Mesothelial cell of epicardium (in vitro differentiated cells): ENCODE measurements at regions not wholly inside any gene's neighbourhood (a gene's known extent, or its start where the extent isn't known, plus 50 kb on each side); places are given as distances from the start of the nearest gene placed in this dataset.

Experiments
- DNase-seq, 2 experiments: peaks; one replicate each; pipeline ENCODE4 v3.0.0; 2021; ENCODE audit warnings: low spot score in 2 of 2; ENCODE audit not compliant: unreplicated experiment in 2 of 2
- H3K27ac Mint-ChIP-seq: 2 replicates; pipeline ENCODE4 v1.8.0; 2021; ENCODE audit warnings: mixed read lengths
- H3K27me3 Mint-ChIP-seq: 2 replicates; pipeline ENCODE4 v1.8.0; 2021; ENCODE audit warnings: low read depth, mixed read lengths
- H3K36me3 Mint-ChIP-seq: 2 replicates; pipeline ENCODE4 v1.8.0; 2021; ENCODE audit warnings: mixed read lengths
- H3K4me1 Mint-ChIP-seq: 2 replicates; pipeline ENCODE4 v1.8.0; 2021; ENCODE audit warnings: mixed read lengths
- H3K4me3 Mint-ChIP-seq: 2 replicates; pipeline ENCODE4 v1.8.0; 2021; ENCODE audit warnings: mild to moderate bottlenecking, moderate library complexity, mixed read lengths
- H3K9me3 Mint-ChIP-seq: 2 replicates; pipeline ENCODE4 v1.8.0; 2021; ENCODE audit warnings: mixed read lengths
- CTCF ChIP-seq: fragments of 200-600 bp; sonication (generic); IDR thresholded peaks from one replicate; pipeline ENCODE4 v1.5.0; 2021; ENCODE audit warnings: antibody characterized with exemption; ENCODE audit not compliant: unreplicated experiment

GRCh38 chr5:89401012-89401411 is 518.0 kb upstream of the MEF2C start:
- DNase-seq, result no peak
- TF ChIP-seq CTCF, result no peak
- Mint-ChIP-seq H3K4me1 (peaks cover 4% of the 10 kb centered on the region), H3K27ac (no peak overlapping the region), H3K27me3 (no peaks in the 10 kb centered on the region), H3K4me3 (no peak overlapping the region), H3K9me3 (peaks cover 7% of the 10 kb centered on the region), H3K36me3 (no peaks in the 10 kb centered on the region)

- Mint-ChIP-seq H3K27me3 (no peaks in the 10 kb centered on the region), H3K4me3 (no peak overlapping the region), H3K27ac (no peak overlapping the region), H3K36me3 (no peaks in the 10 kb centered on the region), H3K4me1 (peaks cover 4% of the 10 kb centered on the region), H3K9me3 (peaks cover 7% of the 10 kb centered on the region)
- TF ChIP-seq CTCF, result no peak
- DNase-seq, result no peak
Observed at GRCh38 chr5:89399548-89399947, 516.6 kb upstream of the MEF2C start.

- Mint-ChIP-seq H3K4me3 (no peak overlapping the region), H3K36me3 (no peaks in the 10 kb centered on the region), H3K27me3 (no peaks in the 10 kb centered on the region), H3K27ac (no peak overlapping the region), H3K4me1 (peaks cover 4% of the 10 kb centered on the region), H3K9me3 (peaks cover 7% of the 10 kb centered on the region)
- no peak for DNase-seq
- no peak for TF ChIP-seq CTCF
Observed at GRCh38 chr5:89397096-89397495, 514.1 kb upstream of the MEF2C start.

GRCh38 chr5:89396278-89396954 is 513.4 kb upstream of the MEF2C start:
- H3K36me3 Mint-ChIP-seq, result no peaks in the 10 kb centered on the region
- H3K9me3 Mint-ChIP-seq, result peaks cover 3% of the 10 kb centered on the region
- no peak overlapping the region for H3K27ac Mint-ChIP-seq
- H3K27me3 Mint-ChIP-seq, result no peaks in the 10 kb centered on the region
- peaks cover 4% of the 10 kb centered on the region for H3K4me1 Mint-ChIP-seq
- H3K4me3 Mint-ChIP-seq, result no peak overlapping the region
- TF ChIP-seq CTCF, result no peak
- no peak for DNase-seq

- Mint-ChIP-seq H3K27me3 (no peaks in the 10 kb centered on the region), H3K27ac (no peak overlapping the region), H3K9me3 (no peaks in the 10 kb centered on the region), H3K36me3 (no peaks in the 10 kb centered on the region), H3K4me1 (peaks cover 4% of the 10 kb centered on the region), H3K4me3 (no peak overlapping the region)
- TF ChIP-seq CTCF, result no peak
- DNase-seq, result no peak
Observed at GRCh38 chr5:89395111-89395510, 512.1 kb upstream of the MEF2C start.

- no peak for DNase-seq
- no peaks in the 10 kb centered on the region for H3K4me1 Mint-ChIP-seq
- H3K27me3 Mint-ChIP-seq, result no peaks in the 10 kb centered on the region
- H3K9me3 Mint-ChIP-seq, result no peaks in the 10 kb centered on the region
- no peak overlapping the region for H3K4me3 Mint-ChIP-seq
- no peak overlapping the region for H3K27ac Mint-ChIP-seq
- no peaks in the 10 kb centered on the region for H3K36me3 Mint-ChIP-seq
- no peak for TF ChIP-seq CTCF
Observed at GRCh38 chr5:89388872-89389271, 505.9 kb upstream of the MEF2C start.
